Pancreas (tissue), 10 donors: ENCODE measurements at regions not wholly inside any gene's neighbourhood (a gene's known extent, or its start where the extent isn't known, plus 50 kb on each side); places are given as distances from the start of the nearest gene placed in this dataset.

Experiments
- ATAC-seq, 4 donors: fragments of 200-7000 bp; cut with Tn5 transposase; one replicate each; pipeline versions ENCODE4 v1.8.0 to v1.9.1; 2020; ENCODE audit warnings: mild to moderate bottlenecking in 4 of 4, moderate library complexity in 4 of 4
- DNase-seq, 6 donors: peaks; one replicate each; pipeline ENCODE4 v3.0.0-alpha.2; 2020
- FAIRE-seq: peaks from 2 replicates; lab custom pipeline; 2012; peaks lifted over from hg19 to GRCh38; lab: Jason Lieb, UNC
- H3K27ac ChIP-seq, 4 donors: fragments of 200-600 bp; sonication (generic); 1 replicate in 3 of 4; 2 replicates in 1 of 4; pipeline versions ENCODE4 v1.5.0 to v1.8.0; 2020
- H3K27me3 ChIP-seq, 4 donors: fragments of 200-600 bp; one replicate each; pipeline ENCODE4 v1.8.0; 2021
- H3K36me3 ChIP-seq, 3 donors: fragments of 200-600 bp; sonication (generic) in 1 of 3; one replicate each; pipeline versions ENCODE4 v1.5.0 to v1.8.0; 2020 to 2021
- H3K4me1 ChIP-seq, 3 donors: fragments of 200-600 bp; one replicate each; pipeline ENCODE4 v1.8.0; 2021
- H3K4me3 ChIP-seq, 4 donors: fragments of 200-600 bp; sonication (generic) in 2 of 4; one replicate each; pipeline versions ENCODE4 v1.5.0 to v1.8.0; 2020 to 2021
- H3K9me3 ChIP-seq, 4 donors: fragments of 200-600 bp; one replicate each; pipeline ENCODE4 v1.8.0; 2021
- CTCF ChIP-seq, 4 donors: fragments of 200-600 bp; sonication (generic) in 3 of 4; IDR thresholded peaks; one replicate each; pipeline versions ENCODE4 v1.5.0 to v1.8.0; 2021; ENCODE audit warnings: antibody characterized with exemption in 4 of 4
- WGBS, 2 donors: extraction: QIAGEN DNeasy Blood & Tissue Kit; methylation state at CpG; one replicate each; pipeline ENCODE4 v1.1.7; 2013; 5-methylcytosine and 5-hydroxymethylcytosine counted together
- intact Hi-C, 3 donors: fragments of 100-400 bp; cut with DNase I; formaldehyde crosslinking; loops; one replicate each; pipeline versions ENCODE4 v1.11.1 to v1.14.2; 2022
- donor health status: healthy with polysubstance abuse.
- donor health status: DM: no; HTN: no; CAD: no; lungs with moderate emphysema.
- donor health status: DM: no; HTN: no; CAD: no.
- donor health status: control.
- donor health status: control.
- donor health status: Bipolar disorder and iron deficiency.
- donor health status: DM: yes; HTN: yes; CAD: no.
- donor health status: DM: no; HTN: no; CAD: no.
- donor health status: DM: no; HTN: no; CAD: no.
- donor health status: DM: yes; HTN: yes; CAD: no.

GRCh38 chr17:12318571-12319266 lies 298.0 kb downstream of the MAP2K4 start:
- intact Hi-C loops: no loop called here
- no peak overlapping the region for H3K27ac ChIP-seq
- H3K27me3 ChIP-seq: no peaks in the 10 kb centered on the region
- H3K9me3 ChIP-seq: no peaks in the 10 kb centered on the region
- no peak overlapping the region for H3K4me3 ChIP-seq
- DNase-seq (no peak), FAIRE-seq (no peak), ATAC-seq (no peak)
- TF ChIP-seq CTCF (IDR thresholded peaks at IDR 0.05): no peak
- H3K36me3 ChIP-seq: no peaks in the 10 kb centered on the region
- 60 to 68% methylated on average over 9 of the region's 9 CpGs for WGBS, 2 donors
- H3K4me1 ChIP-seq: no peaks in the 10 kb centered on the region

GRCh38 chr17:12320286-12320685 lies 299.6 kb downstream of the MAP2K4 start:
- ATAC-seq: no peak
- no peaks in the 10 kb centered on the region for H3K9me3 ChIP-seq
- H3K27me3 ChIP-seq: no peaks in the 10 kb centered on the region
- 59 to 68% methylated on average over 4 of the region's 4 CpGs for whole genome bisulfite sequencing, 2 donors
- intact Hi-C loops: no loop called here
- H3K4me1 ChIP-seq: no peaks in the 10 kb centered on the region
- no peak for TF ChIP-seq CTCF (IDR thresholded peaks at IDR 0.05)
- no peak overlapping the region for H3K4me3 ChIP-seq
- H3K27ac ChIP-seq: no peak overlapping the region
- H3K36me3 ChIP-seq: no peaks in the 10 kb centered on the region
- no peak for FAIRE-seq
- DNase-seq: no peak

GRCh38 chr17:12328204-12328603 lies 307.5 kb downstream of the MAP2K4 start:
- 60 to 76% methylated on average over 2 of the region's 2 CpGs for WGBS, 2 donors
- ATAC-seq: no peak
- H3K4me1 ChIP-seq: no peaks in the 10 kb centered on the region
- no peak for TF ChIP-seq CTCF (IDR thresholded peaks at IDR 0.05)
- no peak overlapping the region for H3K27ac ChIP-seq
- no peak overlapping the region for H3K4me3 ChIP-seq
- H3K36me3 ChIP-seq: no peaks in the 10 kb centered on the region
- intact Hi-C loops: no loop called here
- no peak for FAIRE-seq
- peaks cover 0 to 7% (median 0%) of the 10 kb centered on the region in 4 donors for H3K9me3 ChIP-seq
- no peak for DNase-seq
- H3K27me3 ChIP-seq: no peaks in the 10 kb centered on the region

GRCh38 chr17:12330456-12330855 lies 309.8 kb downstream of the MAP2K4 start:
- no peak for TF ChIP-seq CTCF (IDR thresholded peaks at IDR 0.05)

GRCh38 chr17:12341328-12341727 lies 320.7 kb downstream of the MAP2K4 start:
- H3K9me3 ChIP-seq: no peaks in the 10 kb centered on the region
- H3K27me3 ChIP-seq: peaks cover 0 to 6% (median 0%) of the 10 kb centered on the region in 4 donors
- WGBS, 2 donors: 48 to 59% methylated on average over 2 of the region's 2 CpGs
- H3K4me1 ChIP-seq: no peaks in the 10 kb centered on the region
- DNase-seq: no peak
- intact Hi-C loops: no loop called here
- H3K27ac ChIP-seq: no peak overlapping the region
- ATAC-seq: no peak
- no peak for FAIRE-seq
- H3K36me3 ChIP-seq: no peaks in the 10 kb centered on the region
- TF ChIP-seq CTCF (IDR thresholded peaks at IDR 0.05): no peak
- H3K4me3 ChIP-seq: no peak overlapping the region

More at GRCh38 chr17:12330456-12330855, 309.8 kb downstream of the MAP2K4 start:
- Histone ChIP-seq H3K36me3 (no peaks in the 10 kb centered on the region), H3K9me3 (peaks cover 0 to 7% (median 0%) of the 10 kb centered on the region in 4 donors), H3K27ac (no peak overlapping the region), H3K27me3 (no peaks in the 10 kb centered on the region), H3K4me1 (no peaks in the 10 kb centered on the region), H3K4me3 (no peak overlapping the region)
- DNase-seq (no peak), FAIRE-seq (no peak), ATAC-seq (no peak)
- intact Hi-C loops: no loop called here
- 53 to 75% methylated on average over 1 of the region's 1 CpG for WGBS, 2 donors
